Activated T-helper 1 cell treated with anti-CD3 and anti-CD28 coated beads, Interleukin-2, amount 50 U/mL, for 16 hours (primary cell): ENCODE measurements at regions not wholly inside any gene's neighbourhood (a gene's known extent, or its start where the extent isn't known, plus 50 kb on each side); places are given as distances from the start of the nearest gene placed in this dataset.
"Not testable (repeated sequence)": the region's sequence is repeated elsewhere in the genome, so short reads cannot be mapped to it uniquely, and the experiment has no call there.

Source experiments
- DNase-seq, 2 donors: peaks; one replicate each; pipeline ENCODE4 v3.0.0-alpha.2; 2020; ENCODE audit warnings: low read depth in 1 of 2, low spot score in 1 of 2

GRCh38 chr1:219320563-219320962 lies 146.9 kb downstream of the LYPLAL1 start:
- DNase-seq = not testable (repeated sequence)

GRCh38 chr1:219318826-219319225 lies 145.1 kb downstream of the LYPLAL1 start:
- no peak for DNase-seq

- DNase-seq = no peak
Measured at GRCh38 chr1:219317762-219318353, 144.2 kb downstream of the LYPLAL1 start.

- DNase-seq = no peak
Measured at GRCh38 chr1:219316066-219316465, 142.4 kb downstream of the LYPLAL1 start.

- DNase-seq = no peak
Measured at GRCh38 chr1:219313961-219314360, 140.3 kb downstream of the LYPLAL1 start.

GRCh38 chr1:219312967-219313366 lies 139.3 kb downstream of the LYPLAL1 start:
- DNase-seq = no peak

GRCh38 chr1:219310181-219310728 lies 136.6 kb downstream of the LYPLAL1 start:
- DNase-seq = no peak

- DNase-seq = no peak
Measured at GRCh38 chr1:219308367-219308766, 134.7 kb downstream of the LYPLAL1 start.

- no peak for DNase-seq
Measured at GRCh38 chr1:219304227-219305226, 130.8 kb downstream of the LYPLAL1 start.

GRCh38 chr1:219302697-219303096 lies 129.0 kb downstream of the LYPLAL1 start:
- no peak for DNase-seq

GRCh38 chr1:219299420-219299819 lies 125.7 kb downstream of the LYPLAL1 start:
- DNase-seq = no peak

GRCh38 chr1:219298571-219299148 lies 125.0 kb downstream of the LYPLAL1 start:
- no peak for DNase-seq

GRCh38 chr1:219296430-219297355 lies 123.0 kb downstream of the LYPLAL1 start:
- DNase-seq = no peak

GRCh38 chr1:219294251-219294650 lies 120.6 kb downstream of the LYPLAL1 start:
- DNase-seq = no peak

- no peak for DNase-seq
Measured at GRCh38 chr1:219293410-219293809, 119.7 kb downstream of the LYPLAL1 start.

GRCh38 chr1:219292999-219293398 lies 119.3 kb downstream of the LYPLAL1 start:
- no peak for DNase-seq

- no peak for DNase-seq
Measured at GRCh38 chr1:219292341-219292740, 118.7 kb downstream of the LYPLAL1 start.

GRCh38 chr1:219289171-219289570 lies 115.5 kb downstream of the LYPLAL1 start:
- no peak for DNase-seq

- no peak for DNase-seq
Measured at GRCh38 chr1:219283541-219283940, 109.9 kb downstream of the LYPLAL1 start.

- DNase-seq = no peak
Measured at GRCh38 chr1:219281831-219282230, 108.2 kb downstream of the LYPLAL1 start.
